ENCODE measurements at regions not wholly inside any gene's neighbourhood (a gene's known extent, or its start where the extent isn't known, plus 50 kb on each side); places are given as distances from the start of the nearest gene placed in this dataset.

DNA sequence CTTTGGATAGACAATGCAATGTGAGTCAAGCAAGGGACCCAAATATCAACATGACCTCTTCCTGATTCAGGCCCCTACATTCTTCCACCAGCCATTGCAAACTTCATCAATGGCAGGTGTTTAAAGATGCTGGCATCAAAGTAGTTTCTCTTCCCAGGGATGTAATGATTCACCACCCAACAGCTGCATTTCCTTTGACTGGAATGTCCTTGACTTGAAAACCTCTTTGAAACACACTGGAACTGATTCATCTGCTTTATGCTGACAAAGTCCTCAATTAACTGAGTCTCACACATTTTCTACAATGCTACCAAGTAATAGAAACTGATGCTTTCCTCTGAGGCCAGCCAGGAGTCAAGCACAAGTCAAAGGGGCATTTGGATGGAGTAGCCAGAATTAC is 385.5 kb downstream of the GBE1 start:
- no peak for TF ChIP-seq CTCF (IDR thresholded peaks at IDR 0.05; ENCODE audit: extremely low read depth, missing control alignments)
- DNase-seq (ENCODE audit: low spot score): no peak

GRCh38 chr3:81364411-81364810 is 397.0 kb downstream of the GBE1 start:
- no peak for DNase-seq (ENCODE audit: low spot score)
- no peak for TF ChIP-seq CTCF (IDR thresholded peaks at IDR 0.05; ENCODE audit: extremely low read depth, missing control alignments)

DNA sequence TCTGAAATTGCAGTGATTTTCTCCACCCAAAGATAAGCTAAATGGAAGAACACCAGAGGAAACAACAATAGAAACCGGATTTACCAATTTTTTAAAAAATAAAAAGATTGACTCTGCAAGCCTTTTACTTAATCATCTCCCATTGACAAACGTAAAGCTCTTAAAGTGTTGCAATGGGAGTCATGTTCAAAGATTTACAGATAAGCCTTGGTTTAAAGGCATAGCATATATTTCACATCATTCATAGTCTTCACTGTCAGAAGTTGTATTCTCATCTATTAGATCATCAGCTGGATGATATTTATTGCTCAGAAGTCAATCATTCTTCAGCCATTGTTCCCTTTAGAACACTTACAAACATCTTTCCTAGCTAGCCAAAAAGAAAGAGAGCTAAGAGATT is 397.6 kb downstream of the GBE1 start:
- DNase-seq (ENCODE audit: low spot score): no peak
- TF ChIP-seq CTCF (IDR thresholded peaks at IDR 0.05; ENCODE audit: extremely low read depth, missing control alignments): no peak

GRCh38 chr3:81354119-81354518 is 407.3 kb downstream of the GBE1 start:
- no peak for TF ChIP-seq CTCF (IDR thresholded peaks at IDR 0.05; ENCODE audit: extremely low read depth, missing control alignments)
- DNase-seq (ENCODE audit: low spot score): no peak

GRCh38 chr3:81352867-81353266 is 408.6 kb downstream of the GBE1 start:
- DNase-seq (ENCODE audit: low spot score): no peak
- TF ChIP-seq CTCF (IDR thresholded peaks at IDR 0.05; ENCODE audit: extremely low read depth, missing control alignments): peak; percentile 21

GRCh38 chr3:81349816-81350340 is 411.6 kb downstream of the GBE1 start:
- TF ChIP-seq CTCF (IDR thresholded peaks at IDR 0.05; ENCODE audit: extremely low read depth, missing control alignments): no peak
- no peak for DNase-seq (ENCODE audit: low spot score)

GRCh38 chr3:81339040-81339845 is 422.2 kb downstream of the GBE1 start:
- peak; percentile 28 for DNase-seq (ENCODE audit: low spot score)
- peak; percentile 21 for TF ChIP-seq CTCF (IDR thresholded peaks at IDR 0.05; ENCODE audit: extremely low read depth, missing control alignments)

All from GM20000 (cell line).